Psoas muscle (tissue), 7 donors: ENCODE measurements at regions not wholly inside any gene's neighbourhood (a gene's known extent, or its start where the extent isn't known, plus 50 kb on each side); places are given as distances from the start of the nearest gene placed in this dataset.

Source experiments
- ATAC-seq, 4 donors: fragments of 200-7000 bp; cut with Tn5 transposase; one replicate each; pipeline ENCODE4 v1.9.1; 2020; ENCODE audit warnings: moderate library complexity in 3 of 4, mild to moderate bottlenecking in 2 of 4
- DNase-seq, 2 donors: peaks; one replicate each; pipeline ENCODE4 v3.0.0-alpha.2; 2020
- H3K27ac ChIP-seq: fragments of 200-600 bp; one replicate; pipeline ENCODE4 v1.8.0; 2022
- H3K27me3 ChIP-seq, 3 donors: fragments of 200-600 bp in 1 of 3; one replicate each; pipeline versions ENCODE4 v1.6.1 to v1.8.0; 2013 to 2022; ENCODE audit warnings: low read length in 2 of 3, mild to moderate bottlenecking in 2 of 3, moderate library complexity in 1 of 3; ENCODE audit not compliant: insufficient read depth in 3 of 3
- H3K36me3 ChIP-seq, 2 donors: fragments of 200-600 bp in 1 of 2; one replicate each; pipeline versions ENCODE4 v1.6.1 to v1.8.0; 2013 to 2022; ENCODE audit warnings: low read depth in 1 of 2, mild to moderate bottlenecking in 1 of 2, moderate library complexity in 1 of 2; ENCODE audit not compliant: insufficient read depth in 1 of 2
- H3K4me1 ChIP-seq: fragments of 200-600 bp; one replicate; pipeline ENCODE4 v1.8.0; 2022
- H3K4me3 ChIP-seq: fragments of 200-600 bp; one replicate; pipeline ENCODE4 v1.8.0; 2022; ENCODE audit warnings: mild to moderate bottlenecking
- H3K9me3 ChIP-seq: fragments of 200-600 bp; one replicate; pipeline ENCODE4 v1.8.0; 2022
- WGBS, 3 donors: extraction: QIAGEN DNeasy Blood & Tissue Kit; methylation state at CpG; one replicate each; pipeline versions ENCODE4 v1.1.6 to v1.1.7; 2013; 5-methylcytosine and 5-hydroxymethylcytosine counted together
- intact Hi-C, 2 donors: fragments of 100-400 bp; cut with DNase I; formaldehyde crosslinking; loops; one replicate each; pipeline versions ENCODE4 v1.11.0 to v1.14.2; 2022
- TF ChIP-seq, protein P1 (sequence below): fragments of 200-600 bp; IDR thresholded peaks from one replicate; pipeline ENCODE4 v1.8.0; 2022; ENCODE audit warnings: antibody characterized with exemption
- donor health status: healthy with polysubstance abuse.
- donor health status: DM: no; HTN: no; CAD: no; lungs with moderate emphysema.
- donor health status: Bipolar disorder and iron deficiency.
- donor health status: healthy.
- donor health status: DM: yes; HTN: yes; CAD: no.
- donor health status: DM: no; HTN: no; CAD: no.
- donor health status: DM: yes; HTN: yes; CAD: no.

DNA sequence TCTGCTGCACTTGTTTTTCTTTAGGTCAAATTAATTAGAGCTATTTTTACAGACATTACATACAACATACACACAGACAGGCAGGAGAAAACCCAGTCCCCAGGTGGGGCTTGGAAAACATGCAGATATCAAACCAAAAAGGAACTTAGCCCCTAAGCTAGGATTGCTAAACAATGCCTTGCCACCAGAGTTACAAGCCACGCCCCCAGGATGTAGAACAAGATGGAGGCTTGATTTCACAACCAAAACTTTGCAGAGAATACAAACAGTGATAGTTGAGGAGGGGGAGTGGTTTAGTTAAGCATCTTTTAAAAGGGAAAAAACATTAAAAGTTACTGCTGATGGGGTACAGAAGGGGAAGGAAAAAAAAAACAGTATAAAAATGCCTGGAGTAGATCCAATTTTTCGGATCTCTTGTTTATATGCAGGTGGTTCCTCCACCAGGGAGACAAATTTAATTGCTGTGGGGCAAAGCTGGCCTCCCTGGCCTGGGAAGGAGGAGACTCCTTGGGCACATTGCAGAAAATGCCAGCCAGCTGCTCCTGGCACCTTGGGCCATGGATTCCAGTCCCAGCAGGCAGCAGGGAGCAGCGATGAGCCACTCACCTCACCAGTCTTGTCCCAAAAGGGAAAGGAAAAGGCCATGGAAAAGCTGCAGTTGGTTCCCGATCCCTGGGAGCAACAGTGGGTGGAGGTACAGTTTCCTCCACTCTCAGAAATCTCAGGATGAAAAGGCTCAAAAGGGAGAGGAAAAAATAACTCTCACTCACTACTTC lies 348.4 kb upstream of the REG3G start:
- intact Hi-C loops, result no loop called here
- Histone ChIP-seq H3K36me3 (no peaks in the 10 kb centered on the region), H3K27me3 (no peaks in the 10 kb centered on the region), H3K27ac (no peak overlapping the region), H3K9me3 (no peaks in the 10 kb centered on the region), H3K4me3 (no peak overlapping the region), H3K4me1 (no peaks in the 10 kb centered on the region)
- DNase-seq (no peak), ATAC-seq (no peak)
- TF ChIP-seq, protein P1, sequence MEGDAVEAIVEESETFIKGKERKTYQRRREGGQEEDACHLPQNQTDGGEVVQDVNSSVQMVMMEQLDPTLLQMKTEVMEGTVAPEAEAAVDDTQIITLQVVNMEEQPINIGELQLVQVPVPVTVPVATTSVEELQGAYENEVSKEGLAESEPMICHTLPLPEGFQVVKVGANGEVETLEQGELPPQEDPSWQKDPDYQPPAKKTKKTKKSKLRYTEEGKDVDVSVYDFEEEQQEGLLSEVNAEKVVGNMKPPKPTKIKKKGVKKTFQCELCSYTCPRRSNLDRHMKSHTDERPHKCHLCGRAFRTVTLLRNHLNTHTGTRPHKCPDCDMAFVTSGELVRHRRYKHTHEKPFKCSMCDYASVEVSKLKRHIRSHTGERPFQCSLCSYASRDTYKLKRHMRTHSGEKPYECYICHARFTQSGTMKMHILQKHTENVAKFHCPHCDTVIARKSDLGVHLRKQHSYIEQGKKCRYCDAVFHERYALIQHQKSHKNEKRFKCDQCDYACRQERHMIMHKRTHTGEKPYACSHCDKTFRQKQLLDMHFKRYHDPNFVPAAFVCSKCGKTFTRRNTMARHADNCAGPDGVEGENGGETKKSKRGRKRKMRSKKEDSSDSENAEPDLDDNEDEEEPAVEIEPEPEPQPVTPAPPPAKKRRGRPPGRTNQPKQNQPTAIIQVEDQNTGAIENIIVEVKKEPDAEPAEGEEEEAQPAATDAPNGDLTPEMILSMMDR, result no peak
- WGBS, 3 donors, result 65 to 73% (median 69%) methylated on average over 4 of the region's 4 CpGs

DNA sequence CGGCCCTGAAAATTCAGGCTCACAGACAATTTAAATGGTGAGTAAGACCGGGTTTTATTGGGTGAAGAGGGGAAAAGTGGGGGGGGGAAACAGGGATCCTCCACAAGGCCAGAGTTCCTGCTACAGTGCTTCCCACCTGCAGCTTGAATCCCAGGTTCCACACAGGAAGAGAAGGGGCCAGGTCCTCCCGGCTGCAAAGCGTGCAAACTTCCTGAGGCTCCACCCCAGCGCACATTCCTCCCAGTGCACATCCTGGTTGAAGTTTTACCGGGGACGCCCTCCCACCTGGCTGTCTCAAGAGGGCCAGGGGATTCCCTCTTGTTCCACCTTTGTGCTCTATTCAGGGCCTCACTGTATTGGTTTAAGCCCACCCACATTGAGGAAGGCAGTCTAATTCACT lies 347.7 kb upstream of the REG3G start:
- Histone ChIP-seq H3K4me1 (no peaks in the 10 kb centered on the region), H3K36me3 (no peaks in the 10 kb centered on the region), H3K4me3 (no peak overlapping the region), H3K27me3 (no peaks in the 10 kb centered on the region), H3K27ac (no peak overlapping the region), H3K9me3 (no peaks in the 10 kb centered on the region)
- ATAC-seq, result no peak
- TF ChIP-seq, protein P1, result no peak
- no peak for DNase-seq
- 71 to 79% (median 77%) methylated on average over 7 of the region's 7 CpGs for WGBS, 3 donors
- intact Hi-C loops, result no loop called here

DNA sequence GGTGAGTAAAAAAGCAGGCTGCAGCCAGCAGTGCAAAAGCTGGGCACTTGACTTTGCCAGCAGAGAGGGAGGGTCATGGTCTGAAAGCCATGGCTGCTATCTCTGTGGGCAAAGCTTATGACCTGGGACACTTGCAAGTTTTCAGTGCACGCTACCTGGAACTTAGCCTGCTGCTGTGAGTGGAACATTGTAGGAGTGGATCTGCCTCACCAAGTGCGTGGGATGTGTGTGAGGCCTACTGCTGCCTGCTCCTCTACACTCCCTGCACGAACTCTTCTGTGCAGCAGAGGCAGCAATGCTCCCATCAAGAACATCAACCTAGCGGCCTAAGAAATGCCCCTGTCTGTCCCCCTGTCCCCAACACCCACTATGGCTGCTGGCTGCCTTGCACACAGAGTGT lies 344.1 kb upstream of the REG3G start:
- Histone ChIP-seq H3K4me3 (no peak overlapping the region), H3K27me3 (no peaks in the 10 kb centered on the region), H3K9me3 (no peaks in the 10 kb centered on the region), H3K36me3 (no peaks in the 10 kb centered on the region), H3K27ac (no peak overlapping the region), H3K4me1 (no peaks in the 10 kb centered on the region)
- DNase-seq (no peak), ATAC-seq (no peak)
- intact Hi-C loops, result no loop called here
- TF ChIP-seq, protein P1, result no peak
- WGBS, 3 donors, result 80 to 89% (median 87%) methylated on average over 4 of the region's 4 CpGs

DNA sequence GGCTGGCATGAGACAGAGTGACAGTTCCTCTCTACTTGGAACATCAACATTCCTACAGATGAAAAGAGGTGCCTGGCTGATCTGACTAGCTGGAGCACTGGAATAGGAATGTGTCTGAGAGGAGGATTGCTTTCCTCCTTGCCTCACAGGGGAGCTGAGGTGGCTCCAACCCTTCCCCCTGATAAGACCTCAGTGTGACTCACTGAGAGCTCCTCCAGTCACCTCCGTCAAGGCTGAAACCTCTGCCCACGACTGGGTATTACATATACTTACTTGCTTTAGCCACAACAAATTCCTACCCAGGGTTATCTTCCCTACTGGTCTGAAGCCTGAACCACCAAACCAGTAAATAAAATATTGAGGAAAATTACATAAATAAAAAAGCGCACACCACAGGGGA lies 342.7 kb upstream of the REG3G start:
- intact Hi-C loops, result no loop called here
- no peaks in the 10 kb centered on the region for H3K9me3 ChIP-seq
- ATAC-seq (no peak), DNase-seq (no peak)
- no peak overlapping the region for H3K4me3 ChIP-seq
- H3K27me3 ChIP-seq, result no peaks in the 10 kb centered on the region
- 82 to 88% (median 88%) methylated on average over 3 of the region's 3 CpGs for WGBS, 3 donors
- no peaks in the 10 kb centered on the region for H3K36me3 ChIP-seq
- no peaks in the 10 kb centered on the region for H3K4me1 ChIP-seq
- TF ChIP-seq, protein P1, result no peak
- H3K27ac ChIP-seq, result no peak overlapping the region
